ENCODE measurements at regions not wholly inside any gene's neighbourhood (a gene's known extent, or its start where the extent isn't known, plus 50 kb on each side); places are given as distances from the start of the nearest gene placed in this dataset.

DNA sequence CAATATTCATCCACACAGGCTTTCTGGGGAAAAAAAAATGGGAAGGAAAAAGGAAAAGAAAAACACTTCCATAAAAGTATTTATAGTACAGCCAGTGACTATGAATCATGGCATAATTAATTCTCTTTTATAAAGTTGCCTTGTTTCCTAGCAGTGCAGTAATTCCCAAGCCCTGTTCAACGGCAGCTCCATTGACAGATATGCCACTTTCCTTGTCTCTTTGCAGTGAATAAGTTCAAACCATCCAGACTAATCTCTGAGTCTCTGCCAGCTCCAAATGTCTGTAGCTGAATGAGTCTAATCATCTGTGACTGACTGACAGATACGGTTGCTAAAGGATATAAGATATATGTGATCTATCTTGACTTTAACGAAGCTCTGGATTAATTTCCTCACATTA lies 52.9 kb upstream of the KCNJ16 start:
- CTCF ChIA-PET: interaction anchor here (1.3 kb wide), 1 partner anchor 415 kb away, joined by 5 read pairs; no protein-coding TSS in a partner anchor
- no peak for DNase-seq (ENCODE audit: low spot score)
- H3K27ac ChIP-seq: no peak overlapping the region
- TF ChIP-seq, protein P1, sequence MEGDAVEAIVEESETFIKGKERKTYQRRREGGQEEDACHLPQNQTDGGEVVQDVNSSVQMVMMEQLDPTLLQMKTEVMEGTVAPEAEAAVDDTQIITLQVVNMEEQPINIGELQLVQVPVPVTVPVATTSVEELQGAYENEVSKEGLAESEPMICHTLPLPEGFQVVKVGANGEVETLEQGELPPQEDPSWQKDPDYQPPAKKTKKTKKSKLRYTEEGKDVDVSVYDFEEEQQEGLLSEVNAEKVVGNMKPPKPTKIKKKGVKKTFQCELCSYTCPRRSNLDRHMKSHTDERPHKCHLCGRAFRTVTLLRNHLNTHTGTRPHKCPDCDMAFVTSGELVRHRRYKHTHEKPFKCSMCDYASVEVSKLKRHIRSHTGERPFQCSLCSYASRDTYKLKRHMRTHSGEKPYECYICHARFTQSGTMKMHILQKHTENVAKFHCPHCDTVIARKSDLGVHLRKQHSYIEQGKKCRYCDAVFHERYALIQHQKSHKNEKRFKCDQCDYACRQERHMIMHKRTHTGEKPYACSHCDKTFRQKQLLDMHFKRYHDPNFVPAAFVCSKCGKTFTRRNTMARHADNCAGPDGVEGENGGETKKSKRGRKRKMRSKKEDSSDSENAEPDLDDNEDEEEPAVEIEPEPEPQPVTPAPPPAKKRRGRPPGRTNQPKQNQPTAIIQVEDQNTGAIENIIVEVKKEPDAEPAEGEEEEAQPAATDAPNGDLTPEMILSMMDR (conservative IDR thresholded peaks at IDR 0.05; ENCODE audit: low read depth): no peak
- POLR2A ChIA-PET (ENCODE audit: low non-redundant PET): no interaction called here

DNA sequence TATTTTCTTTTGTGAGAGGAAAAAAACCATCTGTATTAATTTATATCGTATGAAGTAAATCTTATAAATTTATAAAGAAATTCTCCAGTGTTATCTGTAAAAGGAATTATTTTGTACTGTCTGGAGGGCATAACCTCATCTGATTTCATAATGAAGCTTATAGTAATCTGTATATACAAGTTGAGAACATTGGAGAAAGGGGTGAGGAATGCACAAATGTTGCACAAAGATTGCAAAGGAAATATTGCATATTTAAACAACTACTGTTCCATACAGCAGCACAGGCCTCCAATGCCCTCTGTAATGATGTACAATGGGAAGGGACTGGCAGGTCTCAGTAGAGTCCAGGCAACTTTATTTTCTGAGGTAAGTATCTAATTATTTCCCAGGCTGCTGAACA lies 50.8 kb upstream of the KCNJ16 start:
- CTCF ChIA-PET: no interaction called here

More for the DNA sequence above, 50.8 kb upstream of the KCNJ16 start:
- TF ChIP-seq, protein P1 (conservative IDR thresholded peaks at IDR 0.05; ENCODE audit: low read depth): no peak
- H3K27ac ChIP-seq: no peak overlapping the region
- POLR2A ChIA-PET (ENCODE audit: low non-redundant PET): no interaction called here
- DNase-seq (ENCODE audit: low spot score): no peak

Data from RWPE1 (cell line).